NCI-H524 treated with DMSO at 0.1 percent for 48 hours (cell line): ENCODE measurements at regions not wholly inside any gene's neighbourhood (a gene's known extent, or its start where the extent isn't known, plus 50 kb on each side); places are given as distances from the start of the nearest gene placed in this dataset.

Source experiments
- DNase-seq: peaks from one replicate; lab custom pipeline; 2025; lab: John Stamatoyannopoulos, UW

- DNase-seq = no peak
Observed at GRCh38 chr10:121240556-121240955, 357.7 kb downstream of the FGFR2 start.

GRCh38 chr10:121241337-121241736 is 356.9 kb downstream of the FGFR2 start:
- no peak for DNase-seq

- no peak for DNase-seq
Observed at GRCh38 chr10:121242741-121243608, 355.3 kb downstream of the FGFR2 start.

GRCh38 chr10:121243609-121244241 is 354.5 kb downstream of the FGFR2 start:
- no peak for DNase-seq

- DNase-seq = no peak
Observed at GRCh38 chr10:121244818-121245217, 353.4 kb downstream of the FGFR2 start.

GRCh38 chr10:121245754-121246153 is 352.5 kb downstream of the FGFR2 start:
- no peak for DNase-seq

GRCh38 chr10:121248266-121248665 is 350.0 kb downstream of the FGFR2 start:
- no peak for DNase-seq

- DNase-seq = no peak
Observed at GRCh38 chr10:121250995-121251764, 347.1 kb downstream of the FGFR2 start.

- no peak for DNase-seq
Observed at GRCh38 chr10:121252756-121253155, 345.5 kb downstream of the FGFR2 start.

GRCh38 chr10:121260377-121260776 is 337.9 kb downstream of the FGFR2 start:
- DNase-seq = no peak

GRCh38 chr10:121261665-121262064 is 336.6 kb downstream of the FGFR2 start:
- no peak for DNase-seq

- DNase-seq = no peak
Observed at GRCh38 chr10:121262774-121263430, 335.3 kb downstream of the FGFR2 start.

- DNase-seq = no peak
Observed at GRCh38 chr10:121263431-121263783, 334.8 kb downstream of the FGFR2 start.

- DNase-seq = no peak
Observed at GRCh38 chr10:121265360-121266123, 332.7 kb downstream of the FGFR2 start.

GRCh38 chr10:121266370-121266769 is 331.9 kb downstream of the FGFR2 start:
- DNase-seq = no peak

GRCh38 chr10:121267236-121268003 is 330.8 kb downstream of the FGFR2 start:
- no peak for DNase-seq

- DNase-seq = no peak
Observed at GRCh38 chr10:121268363-121268762, 329.9 kb downstream of the FGFR2 start.

GRCh38 chr10:121268863-121269432 is 329.3 kb downstream of the FGFR2 start:
- DNase-seq = no peak

- DNase-seq = no peak
Observed at GRCh38 chr10:121270906-121271305, 327.3 kb downstream of the FGFR2 start.

GRCh38 chr10:121276046-121276445 is 322.2 kb downstream of the FGFR2 start:
- DNase-seq = no peak
